NOMO-1 treated with DMSO at 0.1 percent for 48 hours (cell line): ENCODE measurements at regions not wholly inside any gene's neighbourhood (a gene's known extent, or its start where the extent isn't known, plus 50 kb on each side); places are given as distances from the start of the nearest gene placed in this dataset.

ENCODE experiments used
- DNase-seq: peaks from one replicate; lab custom pipeline; 2025; ENCODE audit not compliant: unreplicated experiment; lab: John Stamatoyannopoulos, UW

GRCh38 chr1:90782046-90782445, 64.9 kb upstream of the BARHL2 start:
- DNase-seq: no peak

DNA sequence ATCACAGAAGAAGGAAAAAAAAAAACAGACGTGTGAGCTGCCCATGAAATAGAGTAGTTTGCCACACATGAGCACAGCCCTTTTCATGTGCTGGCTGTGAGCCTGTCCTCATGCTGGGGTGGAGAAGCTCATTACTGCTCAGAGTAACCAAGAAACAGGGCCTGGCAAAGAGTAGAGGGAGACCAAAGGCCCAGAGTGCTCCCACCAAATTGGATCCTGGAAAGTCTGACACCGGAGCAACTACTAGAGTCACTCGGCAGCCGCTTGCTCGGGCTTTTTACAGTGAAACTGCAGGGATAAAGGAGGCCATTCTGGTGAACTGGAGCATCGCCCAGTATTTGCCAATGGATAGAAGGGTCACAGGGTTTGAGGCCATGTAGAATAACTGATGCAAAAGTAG, 64.4 kb upstream of the BARHL2 start:
- DNase-seq: no peak

- no peak for DNase-seq
These were observed 63.9 kb upstream of the BARHL2 start for GRCh38 chr1:90780981-90781380.

DNA sequence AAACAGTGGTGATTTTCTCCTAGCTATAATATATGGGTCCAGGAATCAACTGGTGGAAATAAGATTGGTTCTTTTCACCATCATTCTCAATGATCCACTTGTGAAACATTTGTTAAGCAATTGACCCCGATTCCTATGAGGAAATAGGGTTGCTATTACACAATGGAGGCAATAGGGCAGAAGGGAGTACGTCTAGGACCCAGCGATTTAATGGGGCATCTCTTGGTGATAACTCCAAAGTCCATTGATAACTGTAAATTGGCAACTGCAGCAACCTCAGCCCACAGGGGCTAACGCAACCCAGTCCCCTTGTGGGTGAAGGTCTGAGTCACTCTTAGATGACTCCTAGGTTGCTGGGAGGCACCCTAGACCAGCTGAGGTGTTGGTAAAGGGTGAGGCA, 62.5 kb upstream of the BARHL2 start:
- no peak for DNase-seq

DNA sequence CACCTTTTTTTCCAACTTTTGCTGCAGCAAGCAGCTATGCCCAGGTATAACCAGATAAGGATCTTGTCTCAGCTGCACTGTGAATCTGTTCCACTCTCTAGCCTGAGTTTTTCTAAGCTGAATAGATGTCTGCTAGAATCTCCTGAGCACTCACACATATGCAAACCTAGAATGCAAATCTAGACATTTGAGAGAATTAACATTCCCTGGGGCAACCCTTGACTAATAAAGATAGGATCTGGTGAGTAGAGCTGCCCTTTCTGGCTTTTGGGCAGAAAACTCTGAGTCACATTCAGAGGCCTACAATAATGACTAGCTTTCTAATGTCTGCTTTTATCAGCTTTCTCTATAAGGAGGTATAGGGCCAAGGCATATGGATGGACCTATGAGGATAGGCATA, 61.4 kb upstream of the BARHL2 start:
- no peak for DNase-seq

GRCh38 chr1:90773812-90774211, 56.7 kb upstream of the BARHL2 start:
- no peak for DNase-seq

DNA sequence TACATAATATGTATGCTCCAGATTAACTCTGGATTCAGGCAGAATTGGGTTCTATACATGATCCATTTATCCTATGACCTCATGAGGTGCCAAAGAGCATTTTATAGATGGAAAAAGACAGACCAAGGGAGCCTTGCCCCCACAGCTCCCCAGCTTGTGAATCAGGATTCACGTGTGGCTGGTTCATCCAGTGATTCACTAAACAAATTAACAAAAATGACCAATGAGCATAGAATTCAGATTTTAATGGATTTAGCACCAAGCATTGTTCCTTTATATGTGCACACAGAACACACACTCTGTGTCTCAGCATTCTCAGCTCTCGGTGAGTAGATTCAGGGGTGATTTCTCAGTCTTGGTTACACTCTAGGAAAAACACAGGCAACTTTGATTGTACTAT, 51.7 kb upstream of the BARHL2 start:
- no peak for DNase-seq

DNA sequence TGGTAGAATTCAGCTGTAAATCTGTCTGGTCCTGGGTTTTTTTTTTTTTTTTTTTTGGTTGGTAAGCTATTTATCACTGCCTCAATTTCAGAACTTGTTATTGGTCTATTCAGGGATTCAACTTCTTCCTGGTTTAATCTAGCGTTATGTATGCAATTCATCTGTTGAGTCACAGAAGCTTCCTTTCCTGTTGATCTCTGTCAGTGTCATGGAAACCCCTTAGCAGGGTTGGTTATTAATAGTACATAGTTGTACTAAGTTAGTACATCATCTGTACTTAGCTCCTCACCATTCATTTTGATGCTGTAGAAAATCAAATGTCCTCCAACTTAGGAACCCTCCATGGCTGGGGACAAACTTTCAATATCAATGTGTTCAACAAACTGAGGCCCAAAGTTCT, 51.0 kb upstream of the BARHL2 start:
- no peak for DNase-seq
